CD4-positive, alpha-beta T cell treated with Interleukin-1 beta for 1 hour (primary cell): ENCODE measurements at regions not wholly inside any gene's neighbourhood (a gene's known extent, or its start where the extent isn't known, plus 50 kb on each side); places are given as distances from the start of the nearest gene placed in this dataset.
"Not testable (repeated sequence)": the region's sequence is repeated elsewhere in the genome, so short reads cannot be mapped to it uniquely, and the experiment has no call there.

Source experiments
- DNase-seq, 2 donors: peaks; one replicate each; pipeline ENCODE4 v3.0.0-alpha.2; 2020 to 2022

DNA sequence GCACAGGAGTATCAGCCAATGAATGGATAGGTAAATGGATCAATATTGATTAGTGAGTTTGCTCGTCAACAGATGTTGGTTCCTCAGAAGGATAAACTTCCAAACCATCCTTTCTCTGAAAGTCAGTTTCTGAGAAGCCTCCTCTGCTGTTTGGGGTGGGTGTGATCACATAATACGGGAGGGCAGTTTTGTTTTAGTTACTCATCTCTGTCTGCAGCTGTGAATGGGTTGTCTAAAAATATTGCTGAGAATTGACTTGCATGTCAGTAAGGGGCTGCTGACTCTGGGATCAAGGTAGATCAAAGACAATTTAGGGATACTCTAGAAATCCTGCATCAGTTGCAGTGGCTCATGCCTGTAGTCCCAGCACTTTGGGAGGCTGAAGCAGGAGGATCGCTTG, 390.8 kb upstream of the AMELY start:
- DNase-seq, result no peak

DNA sequence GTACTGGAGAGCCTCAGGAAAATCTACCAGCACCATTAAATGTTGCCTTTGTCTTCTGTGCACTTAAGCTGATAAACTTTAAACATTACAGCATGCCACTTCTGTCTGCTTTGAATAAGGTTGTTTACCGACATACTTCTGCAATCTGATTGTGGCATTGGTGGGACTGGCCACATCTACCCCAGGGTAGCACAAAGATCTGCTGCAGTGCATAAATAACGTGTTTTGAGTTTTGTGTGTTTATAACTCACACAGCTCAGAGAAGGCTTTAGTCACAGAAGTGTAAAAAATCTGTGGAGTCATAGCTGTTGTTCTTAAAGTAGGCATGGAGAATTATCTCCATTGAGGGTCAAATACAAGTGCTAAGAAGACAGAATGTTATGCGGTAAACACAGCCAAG, 388.4 kb upstream of the AMELY start:
- DNase-seq, result no peak

DNA sequence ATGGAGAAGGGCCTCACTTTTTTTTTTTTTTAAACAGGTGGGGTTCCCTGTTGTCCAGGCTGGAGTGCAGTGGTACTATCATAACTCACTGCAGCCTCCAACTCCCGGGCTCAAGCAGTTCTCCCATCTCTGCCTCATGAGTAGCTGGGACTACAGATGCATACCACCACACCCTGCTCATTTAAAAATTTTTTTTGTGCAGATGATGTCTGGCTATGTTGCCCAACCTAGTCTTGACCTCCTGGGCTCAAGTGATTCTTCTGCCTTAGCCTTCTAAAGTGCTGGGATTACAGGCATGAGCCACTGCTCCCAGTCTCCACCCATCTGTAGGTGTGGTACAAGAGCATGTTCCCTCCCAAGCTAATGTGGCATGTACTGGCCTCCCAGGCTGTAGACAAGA, 380.6 kb upstream of the AMELY start:
- no peak for DNase-seq

DNA sequence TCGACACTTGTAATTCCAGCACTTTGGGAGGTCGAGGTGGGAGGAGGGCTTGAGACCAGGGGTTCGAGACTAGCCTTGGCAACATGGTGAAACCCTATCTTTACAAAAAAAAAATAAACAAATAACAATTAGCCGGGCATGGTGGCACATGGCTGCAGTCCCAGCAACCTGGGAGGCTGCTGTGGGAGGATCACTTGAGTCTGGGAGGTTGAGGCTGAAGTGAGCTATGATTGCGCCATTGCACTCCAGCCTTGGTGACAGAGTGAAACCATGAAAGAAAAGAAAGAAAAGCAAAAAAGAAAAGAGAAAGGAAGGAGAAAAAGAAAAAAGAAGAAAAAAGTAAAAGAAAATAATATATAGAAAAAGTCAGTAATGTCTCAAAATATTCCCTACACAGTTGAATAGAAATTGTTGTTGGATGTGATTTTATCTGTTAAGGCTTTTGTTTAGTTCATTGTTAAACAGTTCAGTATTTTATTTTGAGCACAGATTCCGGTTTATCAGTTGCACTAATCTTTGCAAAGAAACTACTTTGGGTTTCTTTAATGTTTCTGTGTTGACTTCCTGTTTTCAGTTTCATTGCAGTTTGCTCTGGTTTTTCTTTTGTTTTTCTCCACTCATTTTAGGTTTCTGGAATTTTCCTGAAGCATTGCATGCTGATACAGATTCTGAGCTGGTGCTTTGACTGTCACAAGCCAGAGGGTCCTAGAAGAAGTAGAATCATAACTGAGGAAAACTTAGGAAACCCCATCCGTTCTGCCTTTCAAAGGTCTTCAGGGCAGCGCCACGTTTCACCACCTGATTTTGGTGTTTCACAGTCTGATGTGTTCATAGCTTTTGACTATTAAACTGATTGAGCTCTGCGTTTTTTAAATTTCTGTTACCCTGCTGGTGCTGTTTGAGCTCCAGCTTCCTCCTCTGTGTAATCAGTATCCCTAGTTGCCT, 378.6 kb upstream of the AMELY start:
- no peak for DNase-seq

DNA sequence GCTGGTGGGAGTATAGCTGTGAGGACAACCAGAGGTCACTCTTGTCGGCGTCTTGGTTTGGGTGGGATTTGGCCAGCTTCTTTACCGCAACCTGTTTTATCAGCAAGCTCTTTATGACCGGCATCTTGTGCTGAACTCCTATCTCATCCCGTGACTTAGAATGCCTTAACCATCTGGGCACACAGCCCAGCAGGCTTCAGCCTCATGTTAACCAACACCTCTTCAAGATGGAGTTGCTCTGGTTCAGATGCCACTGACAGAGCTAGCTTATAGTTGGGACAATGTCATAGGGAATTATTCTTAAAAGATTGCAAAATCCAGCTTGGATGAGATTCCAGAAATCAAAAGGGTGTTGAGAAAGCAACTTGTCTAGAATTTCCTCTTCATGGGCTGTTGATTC, 377.1 kb upstream of the AMELY start:
- no peak for DNase-seq

DNA sequence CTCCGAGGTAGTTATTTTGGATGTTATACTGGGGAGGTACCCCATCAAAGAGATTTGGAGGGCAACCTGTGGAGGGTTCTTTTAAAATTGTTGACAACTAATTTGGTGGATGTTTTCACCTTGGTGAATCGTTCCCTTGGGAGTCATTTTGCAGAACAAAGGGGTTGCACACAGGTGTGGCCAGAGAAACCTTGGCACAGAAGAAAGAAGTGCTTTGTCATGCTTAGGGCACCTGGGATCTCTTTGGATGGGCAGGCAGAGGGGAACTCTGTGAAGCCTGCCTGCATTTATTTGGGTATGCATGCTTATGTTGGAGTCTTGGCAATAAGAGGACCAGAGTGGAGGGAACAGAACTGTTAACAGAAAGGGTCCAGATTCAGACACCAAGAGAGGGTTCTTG, 376.4 kb upstream of the AMELY start:
- DNase-seq, result not testable (repeated sequence)

DNA sequence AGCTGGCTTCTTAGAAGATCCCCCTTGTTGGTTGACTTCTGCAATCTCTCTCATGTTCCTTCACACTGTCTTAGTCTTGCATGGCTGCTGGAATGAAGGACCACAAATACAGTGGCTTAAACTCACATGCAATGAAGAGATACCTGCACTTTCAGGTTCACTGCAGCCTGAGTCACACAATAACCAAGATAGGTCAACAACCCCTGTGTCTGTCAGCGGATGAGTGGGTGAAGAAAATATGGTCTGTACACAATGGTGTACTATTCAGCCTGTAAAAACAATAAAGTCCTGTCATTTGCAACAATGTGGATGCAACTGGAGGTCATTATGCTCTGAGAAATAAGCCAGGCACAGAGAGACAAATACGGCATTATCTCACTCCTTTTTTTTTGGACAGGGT, 373.8 kb upstream of the AMELY start:
- DNase-seq, result no peak

DNA sequence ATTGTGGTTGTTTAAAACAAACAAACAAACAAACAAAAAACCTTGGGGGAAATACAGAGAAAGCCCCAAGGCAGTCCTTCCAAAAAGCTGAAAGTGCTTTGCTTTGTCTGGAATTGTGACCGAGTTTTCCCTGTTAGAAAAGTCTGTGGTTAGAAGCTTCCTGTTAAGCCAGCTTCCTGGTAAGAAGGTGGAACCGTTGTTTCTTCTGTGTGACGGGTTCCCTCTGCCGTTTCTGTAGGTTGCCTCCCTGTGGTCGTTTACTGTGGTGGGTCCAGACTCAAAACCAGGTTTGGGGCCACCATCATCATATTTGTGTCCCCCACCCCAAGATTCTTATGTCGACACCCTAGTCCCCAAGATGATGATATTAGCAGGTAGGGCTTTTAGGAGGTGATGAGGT, 371.4 kb upstream of the AMELY start:
- DNase-seq, result no peak

DNA sequence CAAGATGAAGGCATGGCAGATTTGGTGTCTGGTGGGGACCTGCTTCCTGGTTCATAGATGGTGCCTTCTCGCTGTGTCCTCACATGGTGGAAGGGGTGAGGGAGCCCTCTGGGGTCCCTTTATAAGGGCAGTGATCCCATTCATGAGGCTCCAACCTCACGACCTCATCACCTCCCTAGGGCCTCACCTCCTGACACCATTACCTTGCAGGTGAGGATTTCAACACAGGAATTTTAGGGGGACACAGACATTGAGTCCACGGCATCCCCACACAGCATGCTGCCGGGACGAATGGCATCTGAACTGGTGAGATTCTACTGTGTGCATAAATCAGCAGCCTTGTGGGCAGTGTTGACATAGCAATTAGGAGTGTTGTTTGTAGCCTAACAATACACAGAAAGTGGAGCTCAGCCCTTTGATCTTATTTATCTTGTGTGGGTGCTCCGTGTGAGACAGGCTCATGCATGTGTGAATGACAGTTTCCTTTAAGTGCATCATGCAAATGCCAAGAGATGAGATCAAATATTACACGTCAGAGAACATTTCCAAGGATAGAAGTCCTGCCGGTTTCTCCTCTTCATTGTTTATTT, 368.7 kb upstream of the AMELY start:
- peak in 1 of 2 donors; percentile 59 for DNase-seq

DNA sequence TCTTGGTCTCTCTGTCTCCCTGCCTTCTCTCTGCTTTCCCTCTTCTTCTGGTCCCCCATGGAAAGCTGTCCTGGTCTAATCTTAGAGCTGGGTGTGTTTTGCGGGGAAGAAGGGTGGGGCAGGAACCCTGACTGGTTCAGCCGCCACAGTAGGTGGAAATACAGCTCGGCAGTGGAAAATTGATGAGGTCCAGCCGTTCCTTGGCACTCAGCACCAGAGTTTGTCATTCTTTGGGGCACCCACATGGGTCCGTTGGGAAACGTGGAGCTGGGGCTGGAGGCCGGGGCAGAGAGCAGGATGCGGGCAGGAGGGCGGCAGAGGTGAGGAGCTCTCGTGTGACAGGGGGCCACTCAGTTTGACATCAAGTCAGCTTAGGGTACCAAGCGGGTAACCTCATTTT, 364.2 kb upstream of the AMELY start:
- DNase-seq, result no peak

DNA sequence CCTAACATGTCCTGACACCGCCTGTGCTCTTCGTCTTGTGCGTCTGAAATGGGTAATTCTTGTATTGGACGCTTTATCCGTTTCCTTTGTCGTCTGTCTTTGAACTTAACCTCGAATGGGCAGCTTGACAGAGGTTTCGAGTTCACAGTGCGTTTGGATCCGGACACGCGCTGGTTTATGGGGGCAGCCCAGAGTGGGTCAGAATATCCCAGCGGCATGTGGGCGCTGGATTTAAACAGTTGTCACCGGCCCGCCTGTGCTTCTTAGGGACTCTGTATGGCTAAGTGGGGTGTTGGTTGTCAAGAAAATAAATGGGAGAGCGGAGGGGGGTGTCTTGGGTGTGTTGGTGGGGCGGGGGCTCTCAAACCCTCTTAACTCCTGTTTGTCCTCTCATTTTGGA, 363.5 kb upstream of the AMELY start:
- DNase-seq, result no peak

DNA sequence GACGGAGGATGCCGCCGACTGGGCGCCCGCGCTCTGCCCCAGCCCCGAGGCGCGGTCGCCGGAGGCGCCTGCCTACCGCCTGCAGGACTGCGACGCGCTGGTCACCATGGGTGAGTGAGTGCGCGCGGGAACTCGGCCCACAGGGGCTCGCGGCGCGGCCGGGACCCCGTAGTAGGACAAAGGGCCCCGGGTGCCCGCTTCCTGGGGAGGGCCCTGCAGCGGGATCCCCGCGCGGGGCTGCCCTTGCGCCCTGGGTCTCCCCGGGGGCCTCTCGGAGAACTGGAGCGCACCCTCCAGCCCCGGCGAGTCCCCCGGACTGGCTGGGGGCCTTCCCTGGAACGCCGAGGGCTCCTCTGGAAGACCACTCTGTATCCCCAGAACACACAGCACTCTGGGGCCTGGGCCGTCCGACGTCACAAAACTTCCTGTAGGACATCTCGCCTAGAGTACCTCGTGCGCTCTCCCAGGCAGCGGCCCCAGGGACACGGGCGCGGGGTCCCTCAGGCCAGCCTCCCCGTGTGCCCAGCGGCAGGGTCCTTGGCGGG, 362.9 kb upstream of the AMELY start:
- DNase-seq, result no peak

DNA sequence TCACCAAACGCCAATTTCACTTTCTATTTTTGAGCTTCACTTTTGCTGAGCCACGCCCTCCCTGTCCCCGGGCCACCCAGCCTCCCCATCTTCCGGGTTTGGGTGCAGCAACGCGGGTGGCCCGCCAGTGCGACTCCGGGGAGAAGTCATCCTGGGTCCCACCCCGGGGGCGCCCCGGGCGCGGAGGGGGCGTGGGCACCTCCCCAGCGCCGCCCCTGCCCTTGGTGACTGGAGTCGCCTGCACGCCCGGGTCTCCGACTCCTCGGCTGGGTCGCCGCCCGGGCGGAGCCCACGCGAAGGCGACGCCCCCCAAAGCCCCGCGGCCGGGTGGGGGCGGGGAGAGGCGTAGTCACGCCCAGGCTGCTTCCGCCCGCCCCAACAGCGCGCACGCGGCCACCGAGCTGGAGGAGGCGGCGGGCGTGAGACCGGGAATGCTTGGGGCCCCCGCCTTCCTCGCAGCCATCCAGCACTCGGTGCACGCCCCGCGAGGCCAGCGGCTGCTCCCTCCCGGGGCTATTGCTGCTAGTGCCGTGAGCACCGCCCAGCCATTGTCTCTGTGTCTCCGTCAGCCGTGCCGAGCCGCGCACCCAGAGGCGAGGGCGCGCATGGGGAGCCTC, 362.1 kb upstream of the AMELY start:
- peak in 1 of 2 donors; percentile 92 for DNase-seq

DNA sequence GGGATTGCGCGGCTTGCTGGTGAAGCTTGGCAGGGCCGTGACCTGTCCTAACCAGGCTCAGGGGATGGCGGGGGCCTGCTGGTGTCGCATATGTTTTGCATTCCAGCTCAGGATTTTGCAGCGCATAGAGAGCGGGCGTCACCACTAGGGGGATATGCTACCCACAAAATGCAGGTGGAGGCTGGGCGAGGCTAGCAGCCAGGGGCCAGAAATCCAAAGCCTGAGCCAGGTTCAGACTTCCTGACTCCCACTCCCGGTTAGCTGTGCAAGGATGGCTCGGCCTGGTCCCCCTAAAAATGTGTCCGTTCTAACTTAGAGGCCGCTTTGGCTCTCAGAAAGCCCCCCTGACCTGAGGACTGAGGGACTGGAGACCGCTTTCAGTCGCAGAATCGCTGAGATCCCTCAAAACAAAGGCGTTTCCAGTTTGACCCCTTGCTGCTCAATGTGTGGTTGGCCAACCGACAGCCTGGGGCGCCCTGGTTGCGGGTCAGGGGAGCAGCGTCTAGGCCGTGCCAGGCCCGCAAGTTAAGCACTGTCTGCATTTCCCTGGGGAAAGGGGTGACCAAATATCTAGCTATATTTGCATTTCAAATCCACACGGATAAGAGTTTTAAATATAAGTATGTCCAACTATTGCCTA, 361.1 kb upstream of the AMELY start:
- peak in 1 of 2 donors; percentile 65 for DNase-seq

DNA sequence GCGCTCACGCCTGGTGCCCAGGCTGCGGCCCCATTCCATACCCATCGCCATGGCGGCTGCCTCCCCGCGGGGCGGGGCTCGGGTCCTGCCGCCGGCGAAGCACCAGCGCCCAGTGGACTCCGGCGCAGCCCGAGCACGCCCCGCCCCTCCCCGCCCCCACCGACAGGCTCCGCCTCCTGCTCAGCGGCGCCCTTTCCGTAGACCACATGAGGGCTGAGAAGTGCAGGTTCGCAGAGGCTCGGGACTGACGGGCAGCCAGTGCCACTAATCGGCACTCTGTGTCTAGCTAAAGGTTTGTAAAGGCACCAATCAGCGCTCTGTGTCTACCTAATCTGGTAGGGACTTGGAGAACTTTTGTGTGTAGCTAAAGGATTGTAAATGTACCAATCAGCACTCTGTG, 352.2 kb upstream of the AMELY start:
- no peak for DNase-seq

DNA sequence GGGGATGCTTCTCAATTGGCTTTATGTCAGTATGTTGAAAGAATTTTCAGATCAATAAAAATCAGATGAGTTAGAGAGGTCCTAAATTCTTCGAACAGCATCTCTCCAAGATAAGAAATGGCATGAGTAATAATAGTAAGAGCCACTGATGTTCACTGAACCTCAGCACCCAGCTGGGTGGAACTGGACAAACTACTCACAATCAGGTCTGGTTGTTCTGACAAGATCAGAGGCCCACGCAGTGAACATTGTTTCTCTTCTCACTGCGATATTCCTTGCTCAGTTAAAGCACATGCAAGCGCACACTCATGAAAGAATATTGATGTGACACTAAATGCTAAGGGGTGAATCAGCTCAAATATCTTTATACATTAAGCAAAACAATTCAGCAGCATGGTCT, 351.0 kb upstream of the AMELY start:
- no peak for DNase-seq

DNA sequence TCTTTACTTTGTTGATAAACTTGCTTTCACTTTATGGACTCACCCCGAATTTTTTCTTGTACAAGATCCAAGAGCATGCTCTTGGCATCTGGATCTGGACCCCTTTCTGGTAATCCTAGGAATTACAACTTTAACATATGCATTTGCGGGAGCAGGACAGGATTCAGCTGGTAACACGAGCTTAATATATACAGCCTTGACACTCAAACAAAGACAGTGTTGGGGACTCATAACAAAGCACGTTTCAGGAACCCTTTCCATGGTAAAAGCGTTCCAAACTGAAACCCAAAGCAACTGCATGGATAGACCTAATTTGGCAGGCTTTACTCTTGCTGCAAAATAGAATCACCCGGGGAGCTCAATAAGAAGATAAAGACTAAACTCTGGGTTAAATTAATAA, 349.7 kb upstream of the AMELY start:
- no peak for DNase-seq

DNA sequence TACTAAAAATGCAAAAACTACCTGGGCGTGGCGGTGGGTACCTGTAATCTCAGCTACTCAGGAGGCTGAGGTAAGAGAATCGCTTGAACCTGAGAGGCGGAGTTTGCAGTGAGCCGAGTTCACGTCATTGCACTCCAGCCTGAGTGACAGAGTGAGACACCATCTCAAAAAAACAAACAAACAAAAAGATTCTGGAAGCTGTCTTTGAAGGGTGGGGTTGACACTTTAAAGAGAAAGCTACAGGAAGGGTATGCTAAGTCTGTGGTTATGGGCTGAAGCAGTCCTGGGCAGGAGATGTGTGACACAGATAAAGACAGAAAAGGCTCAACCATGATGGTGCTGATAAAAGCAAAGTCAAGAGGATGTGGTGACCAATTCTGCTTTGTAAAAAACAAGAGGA, 328.5 kb upstream of the AMELY start:
- DNase-seq, result peak in 1 of 2 donors; percentile 81

DNA sequence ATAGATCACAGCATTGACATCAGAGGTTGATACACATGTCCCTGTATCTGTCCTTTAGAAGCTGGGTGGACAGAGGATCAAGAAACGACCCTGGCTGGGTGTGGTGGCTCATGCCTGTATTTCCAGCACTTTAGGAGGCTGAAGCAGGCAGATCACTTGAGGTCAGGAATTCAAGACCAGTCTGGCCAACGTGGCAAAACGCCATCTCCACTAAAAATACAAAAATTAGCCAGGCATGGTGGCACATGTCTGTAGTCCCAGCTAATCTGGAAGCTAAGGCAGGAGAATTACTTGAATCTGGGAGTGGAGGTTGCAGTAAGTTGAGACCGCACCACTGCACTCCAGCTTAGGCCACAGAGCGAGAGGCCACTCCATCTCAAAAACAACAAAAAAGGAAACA, 300.4 kb upstream of the AMELY start:
- no peak for DNase-seq

DNA sequence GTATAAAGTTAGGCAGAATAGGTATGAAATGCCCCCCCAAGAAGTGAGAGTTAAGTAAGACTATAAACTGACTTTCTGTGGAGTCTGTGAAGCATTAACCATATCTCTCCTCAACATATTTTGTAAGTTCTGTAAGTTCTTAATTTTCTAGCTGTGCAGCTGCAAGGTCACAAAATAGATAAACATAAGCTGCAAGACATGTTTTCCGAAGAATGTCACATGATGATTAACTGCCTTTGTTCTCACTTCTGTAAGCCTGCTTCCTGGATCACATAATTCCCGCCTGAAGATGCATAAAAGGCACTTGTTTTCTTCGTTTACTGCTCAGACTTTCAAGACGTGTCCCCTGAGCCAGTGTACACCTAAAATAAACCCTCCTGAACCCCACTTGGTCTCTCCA, 292.9 kb upstream of the AMELY start:
- no peak for DNase-seq

DNA sequence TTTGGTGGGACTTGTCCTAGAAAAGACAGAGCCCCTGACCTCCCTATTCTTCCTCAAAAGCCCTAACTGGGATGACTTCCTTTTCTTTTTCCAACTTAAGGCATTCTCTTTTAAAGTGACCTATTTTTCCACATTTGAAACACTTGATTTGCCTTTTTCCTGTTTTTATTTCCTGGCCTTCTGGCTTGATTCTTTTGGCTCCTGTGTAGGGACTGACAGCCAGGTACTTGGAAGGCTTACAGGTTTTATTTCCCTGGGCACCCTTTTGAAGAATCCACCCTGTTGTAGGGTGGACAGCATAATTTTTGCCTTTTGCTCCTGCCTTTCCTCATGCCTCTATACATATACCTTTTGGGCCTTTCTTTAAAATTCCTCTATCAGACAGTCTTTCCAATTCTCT, 271.0 kb upstream of the AMELY start:
- no peak for DNase-seq

DNA sequence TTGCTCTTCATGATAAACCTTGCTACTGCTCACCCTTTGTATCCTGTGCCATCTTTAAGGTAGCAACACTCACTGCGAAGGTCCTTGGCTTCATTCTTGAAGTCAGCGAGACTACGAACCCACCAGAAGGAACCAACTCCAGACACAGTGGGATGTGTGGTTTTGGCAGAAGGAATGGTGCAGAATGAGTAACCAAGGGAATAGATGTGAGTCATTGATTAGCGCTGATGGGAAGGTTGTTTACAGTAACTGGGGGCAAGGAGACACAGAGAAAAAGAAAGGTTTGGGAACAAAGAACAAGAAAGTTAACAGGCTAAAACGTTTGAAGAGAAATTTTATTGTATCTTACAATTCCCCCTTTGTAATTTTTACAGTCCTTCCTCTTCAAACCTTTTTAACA, 266.1 kb upstream of the AMELY start:
- DNase-seq, result no peak

DNA sequence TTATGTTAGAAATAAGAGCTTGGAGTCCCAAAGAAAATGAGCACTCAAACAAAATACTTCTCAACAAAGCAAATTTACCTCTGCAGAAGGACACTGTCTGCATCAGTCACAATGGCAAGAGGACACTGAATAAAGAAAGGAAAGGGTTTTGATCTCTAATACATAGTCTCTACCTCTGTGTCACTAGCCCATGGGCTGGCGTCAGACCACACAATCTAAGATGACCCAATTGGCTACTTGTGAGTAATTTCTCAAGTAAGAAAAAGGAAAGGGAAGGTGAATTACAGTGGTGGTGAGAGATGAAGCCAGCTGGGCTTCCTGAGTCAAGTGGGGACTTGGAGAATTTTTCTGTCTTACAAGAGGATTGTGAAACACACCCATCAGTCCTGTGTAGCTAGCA, 257.9 kb upstream of the AMELY start:
- DNase-seq, result no peak
